ENCODE measurements at regions not wholly inside any gene's neighbourhood (a gene's known extent, or its start where the extent isn't known, plus 50 kb on each side); places are given as distances from the start of the nearest gene placed in this dataset.

GRCh38 chr1:185404907-185405568 lies 88.0 kb upstream of the IVNS1ABP start:
- Histone ChIP-seq H3K27ac (no peak overlapping the region), H3K36me3 (replicated peaks in 1 of 2; ENCODE audit: insufficient read depth in 1 of 2, low read depth in 2 of 2) (no peaks in the 10 kb centered on the region), H3K4me1 (no peaks in the 10 kb centered on the region), H3K27me3 (no peaks in the 10 kb centered on the region), H3K4me3 (no peak overlapping the region), H3K9me3 (no peaks in the 10 kb centered on the region)
- WGBS, 2 donors, result 72 to 84% methylated on average over 6 of the region's 6 CpGs
- ATAC-seq (no peak), DNase-seq (no peak)
- no peak for TF ChIP-seq CTCF (IDR thresholded peaks at IDR 0.05)
- TF ChIP-seq POLR2A (IDR thresholded peaks at IDR 0.05), result no peak
- intact Hi-C loops (cut with DNase I), result no loop called here

GRCh38 chr1:185404291-185404690 lies 87.2 kb upstream of the IVNS1ABP start:
- DNase-seq, result peak in 2 of 4 donors; percentile 23 to 48
- H3K9me3 ChIP-seq, result no peaks in the 10 kb centered on the region
- H3K36me3 ChIP-seq (replicated peaks in 1 of 2; ENCODE audit: insufficient read depth in 1 of 2, low read depth in 2 of 2), result no peaks in the 10 kb centered on the region
- TF ChIP-seq POLR2A (IDR thresholded peaks at IDR 0.05) (no peak), CTCF (IDR thresholded peaks at IDR 0.05) (no peak)
- WGBS, 2 donors, result 50 to 59% methylated on average over 12 of the region's 12 CpGs
- H3K4me3 ChIP-seq, result no peak overlapping the region
- H3K27ac ChIP-seq, result no peak overlapping the region
- H3K4me1 ChIP-seq, result no peaks in the 10 kb centered on the region
- no peaks in the 10 kb centered on the region for H3K27me3 ChIP-seq
- peak; percentile 53 for ATAC-seq
- intact Hi-C loops (cut with DNase I), result no loop called here

GRCh38 chr1:185402930-185403329 lies 85.9 kb upstream of the IVNS1ABP start:
- intact Hi-C loops (cut with DNase I), result no loop called here
- ATAC-seq, result no peak
- WGBS, 2 donors, result 89 to 92% methylated on average over 3 of the region's 3 CpGs
- Histone ChIP-seq H3K36me3 (replicated peaks in 1 of 2; ENCODE audit: insufficient read depth in 1 of 2, low read depth in 2 of 2) (no peaks in the 10 kb centered on the region), H3K27ac (no peak overlapping the region), H3K4me1 (no peaks in the 10 kb centered on the region), H3K4me3 (no peak overlapping the region), H3K27me3 (no peaks in the 10 kb centered on the region), H3K9me3 (no peaks in the 10 kb centered on the region)
- TF ChIP-seq CTCF (IDR thresholded peaks at IDR 0.05) (no peak), POLR2A (IDR thresholded peaks at IDR 0.05) (no peak)
- DNase-seq, result peak in 1 of 4 donors; percentile 20

GRCh38 chr1:185401019-185401418 lies 84.0 kb upstream of the IVNS1ABP start:
- 93 to 95% methylated on average over 3 of the region's 3 CpGs for WGBS, 2 donors
- Histone ChIP-seq H3K9me3 (no peaks in the 10 kb centered on the region), H3K4me3 (no peak overlapping the region), H3K4me1 (no peaks in the 10 kb centered on the region), H3K27me3 (no peaks in the 10 kb centered on the region), H3K27ac (no peak overlapping the region), H3K36me3 (replicated peaks in 1 of 2; ENCODE audit: insufficient read depth in 1 of 2, low read depth in 2 of 2) (no peaks in the 10 kb centered on the region)
- no peak for TF ChIP-seq CTCF (IDR thresholded peaks at IDR 0.05)
- no peak for TF ChIP-seq POLR2A (IDR thresholded peaks at IDR 0.05)
- DNase-seq, result no peak
- intact Hi-C loops (cut with DNase I), result no loop called here
- no peak for ATAC-seq

- DNase-seq (no peak), ATAC-seq (no peak)
- 94 to 95% methylated on average over 1 of the region's 1 CpG for WGBS, 2 donors
- Histone ChIP-seq H3K4me1 (no peaks in the 10 kb centered on the region), H3K4me3 (no peak overlapping the region), H3K36me3 (replicated peaks in 1 of 2; ENCODE audit: insufficient read depth in 1 of 2, low read depth in 2 of 2) (no peaks in the 10 kb centered on the region), H3K9me3 (no peaks in the 10 kb centered on the region), H3K27me3 (no peaks in the 10 kb centered on the region), H3K27ac (no peak overlapping the region)
- intact Hi-C loops (cut with DNase I), result no loop called here
- TF ChIP-seq CTCF (IDR thresholded peaks at IDR 0.05) (no peak), POLR2A (IDR thresholded peaks at IDR 0.05) (no peak)
Measured at GRCh38 chr1:185400052-185400451, 83.0 kb upstream of the IVNS1ABP start.
